DOHH2 (cell line): ENCODE measurements at regions not wholly inside any gene's neighbourhood (a gene's known extent, or its start where the extent isn't known, plus 50 kb on each side); places are given as distances from the start of the nearest gene placed in this dataset.

Experiments
- H3F3A ChIP-seq: fragments of 200-600 bp; sonication (generic), shearing (Covaris generic); 2 replicates; pipeline ENCODE4 v1.6.0; 2016; ENCODE audit warnings: antibody characterized with exemption, mild to moderate bottlenecking; ENCODE audit not compliant: control insufficient read depth, insufficient read depth
- H3K27ac ChIP-seq: fragments of 200-600 bp; sonication (generic); 2 replicates; pipeline ENCODE4 v1.5.1; 2014; ENCODE audit warnings: low read depth, mild to moderate bottlenecking, low read length, moderate library complexity
- H3K27me3 ChIP-seq: fragments of 200-600 bp; sonication (generic); 2 replicates; pipeline ENCODE4 v1.6.1; 2014; ENCODE audit warnings: mild to moderate bottlenecking, low read length, mixed read lengths; ENCODE audit not compliant: control insufficient read depth
- H3K36me3 ChIP-seq: fragments of 200-600 bp; sonication (generic); 2 replicates; pipeline ENCODE4 v1.6.1; 2014; ENCODE audit warnings: mild to moderate bottlenecking, low read length, moderate library complexity, mixed read lengths; ENCODE audit not compliant: control insufficient read depth
- H3K4me1 ChIP-seq: fragments of 200-600 bp; sonication (generic); 2 replicates; pipeline ENCODE4 v1.6.1; 2014; ENCODE audit warnings: mild to moderate bottlenecking, low read length, mixed read lengths; ENCODE audit not compliant: control insufficient read depth
- H3K4me2 ChIP-seq: fragments of 200-600 bp; sonication (generic); 2 replicates; pipeline ENCODE4 v1.6.0; 2014; ENCODE audit warnings: mild to moderate bottlenecking, low read length, moderate library complexity
- H3K4me3 ChIP-seq: fragments of 200-600 bp; sonication (generic); 2 replicates; pipeline ENCODE4 v1.5.1; 2014; ENCODE audit warnings: mild to moderate bottlenecking, low read length, mixed read lengths
- H3K79me2 ChIP-seq: fragments of 200-600 bp; sonication (generic); 2 replicates; pipeline ENCODE4 v1.6.1; 2014; ENCODE audit warnings: mild to moderate bottlenecking, low read length, mixed read lengths; ENCODE audit not compliant: control insufficient read depth
- H3K9me2 ChIP-seq: fragments of 200-600 bp; sonication (generic); replicated peaks from 2 replicates; pipeline ENCODE4 v1.6.1; 2014; ENCODE audit warnings: mild to moderate bottlenecking, low read length, mixed read lengths; ENCODE audit not compliant: control insufficient read depth
- H3K9me3 ChIP-seq: fragments of 200-600 bp; sonication (generic); 2 replicates; pipeline ENCODE4 v1.6.1; 2014; ENCODE audit warnings: antibody characterized with exemption, low read length, mixed read lengths; ENCODE audit not compliant: control insufficient read depth, insufficient read depth
- H4K20me1 ChIP-seq: fragments of 200-600 bp; sonication (generic); 2 replicates; pipeline ENCODE4 v1.6.0; 2014; ENCODE audit warnings: low read depth, mild to moderate bottlenecking, antibody characterized with exemption, low read length, moderate library complexity; ENCODE audit not compliant: control insufficient read depth, insufficient read depth
- CTCF ChIP-seq: fragments of 200-600 bp; sonication (generic); IDR thresholded peaks from one replicate; pipeline ENCODE4 v1.5.1; 2014; ENCODE audit warnings: antibody characterized with exemption, mild to moderate bottlenecking, low read depth, low read length; ENCODE audit not compliant: poor library complexity, severe bottlenecking
- EZH2phosphoT487 ChIP-seq: fragments of 200-600 bp; sonication (generic); IDR thresholded peaks from 2 replicates; pipeline ENCODE4 v1.6.1; 2017; ENCODE audit warnings: borderline replicate concordance, mild to moderate bottlenecking, antibody characterized with exemption, low read length, moderate library complexity, mixed read lengths

GRCh38 chr14:97624985-97625384, 827.8 kb downstream of the VRK1 start:
- no peaks in the 10 kb centered on the region for H3K36me3 ChIP-seq
- no peaks in the 10 kb centered on the region for H3K9me3 ChIP-seq
- H3K4me1 ChIP-seq, result no peaks in the 10 kb centered on the region
- H3K27ac ChIP-seq, result no peak overlapping the region
- TF ChIP-seq EZH2phosphoT487 (no peak), CTCF (no peak)
- H3K79me2 ChIP-seq, result no peaks in the 10 kb centered on the region
- no peak overlapping the region for H3K4me2 ChIP-seq
- no peaks in the 10 kb centered on the region for H3K27me3 ChIP-seq
- no peaks in the 10 kb centered on the region for H3F3A ChIP-seq
- H4K20me1 ChIP-seq, result no peaks in the 10 kb centered on the region
- no peaks in the 10 kb centered on the region for H3K9me2 ChIP-seq
- H3K4me3 ChIP-seq, result no peak overlapping the region

DNA sequence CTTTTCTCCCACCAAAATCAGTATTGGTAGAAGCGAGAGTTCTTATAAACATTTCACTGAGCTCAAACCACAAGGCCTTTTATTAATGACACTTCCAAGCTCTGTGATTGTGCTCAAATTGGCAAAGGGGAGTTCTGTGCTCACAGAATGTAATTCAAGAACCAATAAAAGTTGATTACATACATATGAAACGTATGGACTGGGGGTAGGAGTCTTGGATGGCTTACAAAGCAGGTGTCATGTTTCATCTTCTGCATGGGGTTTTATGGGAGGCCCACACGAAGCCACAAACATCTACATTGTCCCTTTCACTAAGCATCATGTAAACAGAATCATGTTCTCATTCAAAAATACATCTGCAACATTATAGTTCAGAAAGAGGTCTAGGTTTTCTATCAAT, 828.3 kb downstream of the VRK1 start:
- Histone ChIP-seq H3K36me3 (no peaks in the 10 kb centered on the region), H3K9me2 (no peaks in the 10 kb centered on the region), H3K9me3 (no peaks in the 10 kb centered on the region), H3K27ac (no peak overlapping the region), H3F3A (no peaks in the 10 kb centered on the region), H3K27me3 (no peaks in the 10 kb centered on the region), H3K4me3 (no peak overlapping the region), H3K4me1 (no peaks in the 10 kb centered on the region), H3K79me2 (no peaks in the 10 kb centered on the region), H3K4me2 (no peak overlapping the region), H4K20me1 (no peaks in the 10 kb centered on the region)
- TF ChIP-seq CTCF (no peak), EZH2phosphoT487 (no peak)

- H3K27me3 ChIP-seq, result no peaks in the 10 kb centered on the region
- H4K20me1 ChIP-seq, result no peaks in the 10 kb centered on the region
- H3K9me2 ChIP-seq, result no peaks in the 10 kb centered on the region
- no peaks in the 10 kb centered on the region for H3F3A ChIP-seq
- no peak overlapping the region for H3K4me3 ChIP-seq
- no peaks in the 10 kb centered on the region for H3K36me3 ChIP-seq
- no peak for TF ChIP-seq CTCF
- no peak for TF ChIP-seq EZH2phosphoT487
- H3K27ac ChIP-seq, result no peak overlapping the region
- no peak overlapping the region for H3K4me2 ChIP-seq
- H3K9me3 ChIP-seq, result no peaks in the 10 kb centered on the region
- H3K79me2 ChIP-seq, result no peaks in the 10 kb centered on the region
- H3K4me1 ChIP-seq, result no peaks in the 10 kb centered on the region
Measured at GRCh38 chr14:97626088-97626487, 828.9 kb downstream of the VRK1 start.

DNA sequence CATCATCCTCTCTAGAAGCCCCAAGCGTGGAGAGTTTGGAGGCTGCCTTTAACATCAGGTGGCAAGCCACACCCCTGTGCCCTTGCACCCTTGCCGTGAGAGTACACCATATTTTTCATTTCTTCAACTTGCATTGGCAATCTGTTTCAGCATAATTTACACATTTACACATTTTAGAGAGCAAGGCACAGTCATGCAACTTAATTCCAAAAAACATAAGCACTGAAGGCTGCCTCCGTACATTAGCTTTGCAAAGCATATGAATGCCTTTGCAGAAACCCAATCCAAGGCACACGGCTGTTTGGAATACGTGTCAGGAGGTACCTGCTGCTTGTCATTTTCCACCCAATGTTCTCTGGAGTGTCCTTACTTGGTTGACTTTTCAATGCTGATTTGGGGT, 833.1 kb downstream of the VRK1 start:
- Histone ChIP-seq H3K27ac (no peak overlapping the region), H3K4me2 (no peak overlapping the region), H4K20me1 (no peaks in the 10 kb centered on the region), H3K9me3 (no peaks in the 10 kb centered on the region), H3F3A (no peaks in the 10 kb centered on the region), H3K4me1 (no peaks in the 10 kb centered on the region), H3K9me2 (no peaks in the 10 kb centered on the region), H3K79me2 (no peaks in the 10 kb centered on the region), H3K27me3 (no peaks in the 10 kb centered on the region), H3K36me3 (no peaks in the 10 kb centered on the region), H3K4me3 (no peak overlapping the region)
- TF ChIP-seq CTCF (no peak), EZH2phosphoT487 (no peak)
